ENCODE measurements at regions not wholly inside any gene's neighbourhood (a gene's known extent, or its start where the extent isn't known, plus 50 kb on each side); places are given as distances from the start of the nearest gene placed in this dataset.

DNA sequence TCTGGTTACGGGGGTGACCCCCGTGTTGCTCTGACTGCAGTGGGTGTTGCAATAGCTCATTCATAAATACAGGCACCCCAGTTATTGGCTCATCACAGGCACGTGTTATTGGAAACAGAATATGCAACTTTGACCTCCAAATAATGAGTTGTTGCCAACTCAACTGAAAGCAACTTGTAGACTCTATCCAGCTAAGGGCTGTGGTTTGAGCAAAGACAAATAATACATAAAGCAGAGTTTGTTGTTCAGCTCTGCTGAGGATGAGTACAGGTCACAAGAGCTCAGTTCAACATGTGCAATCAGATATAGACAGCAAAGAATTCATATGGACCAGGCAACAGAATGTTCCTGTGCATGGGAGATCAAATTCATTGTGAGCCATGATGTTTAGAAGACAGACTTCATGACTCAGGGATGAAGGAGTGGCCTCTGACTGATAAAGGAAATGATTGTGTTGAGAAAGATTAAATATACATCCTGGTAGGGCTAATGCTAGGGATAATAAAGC lies 87.6 kb upstream of the LRIG1 start:
- TF ChIP-seq, protein P1, sequence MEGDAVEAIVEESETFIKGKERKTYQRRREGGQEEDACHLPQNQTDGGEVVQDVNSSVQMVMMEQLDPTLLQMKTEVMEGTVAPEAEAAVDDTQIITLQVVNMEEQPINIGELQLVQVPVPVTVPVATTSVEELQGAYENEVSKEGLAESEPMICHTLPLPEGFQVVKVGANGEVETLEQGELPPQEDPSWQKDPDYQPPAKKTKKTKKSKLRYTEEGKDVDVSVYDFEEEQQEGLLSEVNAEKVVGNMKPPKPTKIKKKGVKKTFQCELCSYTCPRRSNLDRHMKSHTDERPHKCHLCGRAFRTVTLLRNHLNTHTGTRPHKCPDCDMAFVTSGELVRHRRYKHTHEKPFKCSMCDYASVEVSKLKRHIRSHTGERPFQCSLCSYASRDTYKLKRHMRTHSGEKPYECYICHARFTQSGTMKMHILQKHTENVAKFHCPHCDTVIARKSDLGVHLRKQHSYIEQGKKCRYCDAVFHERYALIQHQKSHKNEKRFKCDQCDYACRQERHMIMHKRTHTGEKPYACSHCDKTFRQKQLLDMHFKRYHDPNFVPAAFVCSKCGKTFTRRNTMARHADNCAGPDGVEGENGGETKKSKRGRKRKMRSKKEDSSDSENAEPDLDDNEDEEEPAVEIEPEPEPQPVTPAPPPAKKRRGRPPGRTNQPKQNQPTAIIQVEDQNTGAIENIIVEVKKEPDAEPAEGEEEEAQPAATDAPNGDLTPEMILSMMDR (IDR thresholded peaks at IDR 0.05 in 8 of 11, conservative IDR thresholded peaks at IDR 0.05 in 3 of 11): no peak
- TF ChIP-seq POLR2AphosphoS5 (IDR thresholded peaks at IDR 0.05) (no peak), POLR2A (IDR thresholded peaks at IDR 0.05) (no peak)

Data from spleen (tissue), 7 donors.